Medulla oblongata (tissue), 1 donor: ENCODE measurements at regions not wholly inside any gene's neighbourhood (a gene's known extent, or its start where the extent isn't known, plus 50 kb on each side); places are given as distances from the start of the nearest gene placed in this dataset.

Experiments used
- DNase-seq: peaks from one replicate; pipeline ENCODE4 v3.0.0-alpha.2; 2015; ENCODE audit errors: extremely low spot score

DNA sequence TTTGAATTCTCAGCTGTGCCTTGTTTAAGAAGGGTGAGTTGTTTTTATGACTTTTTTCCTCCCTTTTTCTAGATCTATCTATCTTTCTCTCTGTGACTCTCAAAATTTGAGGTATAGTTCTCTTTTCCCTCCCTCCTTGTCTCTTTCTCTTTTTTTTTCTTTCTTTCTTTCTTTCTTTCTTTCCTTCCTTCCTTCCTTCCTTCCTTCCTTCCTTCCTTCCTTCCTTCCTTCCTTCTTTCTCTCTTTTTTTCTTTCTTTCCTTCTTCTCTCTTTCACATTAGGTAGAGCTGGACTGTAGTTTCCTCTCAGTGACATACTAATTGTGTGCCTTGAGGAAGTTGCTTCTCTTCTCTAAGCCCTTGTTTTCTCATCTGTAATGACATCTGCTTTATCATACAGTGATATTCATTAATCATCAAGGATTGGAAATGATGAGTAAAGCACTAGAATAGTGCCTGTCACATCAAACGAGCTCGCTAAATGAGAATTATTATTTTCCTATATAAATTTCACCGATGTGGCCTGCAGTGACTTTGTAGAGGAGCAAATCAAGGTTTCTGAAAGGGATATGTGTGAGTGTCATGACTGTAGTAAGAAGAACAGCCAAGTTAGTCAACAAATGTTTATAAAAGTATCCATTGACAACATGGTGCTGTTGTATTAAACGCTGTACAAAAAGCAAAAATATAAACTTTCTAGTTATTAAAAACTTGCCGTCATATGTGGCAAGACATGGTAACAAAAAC, 78.9 kb upstream of the SLC38A2 start:
- no peak for DNase-seq

- DNase-seq, result no peak
These were observed 77.7 kb upstream of the SLC38A2 start for GRCh38 chr12:46450279-46450748.

DNA sequence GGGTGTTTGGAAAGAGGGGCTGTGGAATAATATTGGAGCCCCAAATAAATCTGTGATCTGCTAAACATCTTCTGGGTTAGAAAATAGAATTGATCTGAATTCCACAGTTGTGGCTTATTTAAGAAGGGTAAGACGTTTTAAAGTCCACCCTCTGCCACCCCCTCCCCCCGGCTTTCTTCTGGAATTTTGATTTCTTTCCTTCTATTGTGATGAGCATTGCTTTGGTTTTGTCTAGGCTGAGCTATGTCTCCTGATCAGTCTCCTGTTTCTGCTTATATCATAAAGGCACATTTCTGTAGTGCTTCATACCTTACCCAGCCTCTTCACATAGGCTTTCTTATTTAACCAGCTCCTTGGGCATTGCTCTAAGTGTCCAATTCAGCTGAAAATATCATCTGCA, 77.3 kb upstream of the SLC38A2 start:
- DNase-seq, result no peak

GRCh38 chr12:46449316-46449715, 76.7 kb upstream of the SLC38A2 start:
- no peak for DNase-seq

- DNase-seq, result no peak
These were observed 74.1 kb upstream of the SLC38A2 start for GRCh38 chr12:46446645-46447044.

DNA sequence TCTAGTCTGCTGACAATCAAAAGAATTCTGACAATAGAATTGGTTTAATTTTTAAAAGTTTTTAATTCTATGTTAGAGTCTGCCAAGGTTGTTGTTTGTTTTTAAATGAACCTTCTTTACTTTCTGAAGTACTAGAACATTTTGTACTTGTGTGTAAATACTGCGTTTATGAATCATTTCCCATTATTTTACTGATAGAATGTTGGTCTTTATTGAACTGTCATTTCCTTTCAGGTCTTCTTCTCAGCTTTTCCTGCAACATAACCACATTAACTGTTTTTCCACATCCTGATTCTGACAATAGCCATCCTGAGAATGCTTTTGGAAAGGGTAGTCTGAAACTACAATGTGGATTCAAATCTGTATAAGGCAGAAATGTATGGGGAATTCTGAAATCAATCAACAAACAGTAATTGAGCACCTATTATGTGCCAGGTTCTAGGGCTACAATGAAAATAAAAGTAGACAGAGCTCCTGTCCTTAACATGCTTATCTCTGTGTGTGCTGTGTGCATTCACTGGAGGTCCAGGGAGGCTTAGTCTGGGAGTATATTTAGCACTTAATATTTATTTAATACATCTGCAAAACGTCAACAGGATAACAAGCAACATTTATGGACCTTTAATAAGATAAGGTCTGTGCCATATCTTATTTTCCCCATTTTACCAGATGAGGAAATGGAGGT, 73.1 kb upstream of the SLC38A2 start:
- no peak for DNase-seq

- DNase-seq, result no peak
These were observed 72.5 kb upstream of the SLC38A2 start for GRCh38 chr12:46445093-46445492.

DNA sequence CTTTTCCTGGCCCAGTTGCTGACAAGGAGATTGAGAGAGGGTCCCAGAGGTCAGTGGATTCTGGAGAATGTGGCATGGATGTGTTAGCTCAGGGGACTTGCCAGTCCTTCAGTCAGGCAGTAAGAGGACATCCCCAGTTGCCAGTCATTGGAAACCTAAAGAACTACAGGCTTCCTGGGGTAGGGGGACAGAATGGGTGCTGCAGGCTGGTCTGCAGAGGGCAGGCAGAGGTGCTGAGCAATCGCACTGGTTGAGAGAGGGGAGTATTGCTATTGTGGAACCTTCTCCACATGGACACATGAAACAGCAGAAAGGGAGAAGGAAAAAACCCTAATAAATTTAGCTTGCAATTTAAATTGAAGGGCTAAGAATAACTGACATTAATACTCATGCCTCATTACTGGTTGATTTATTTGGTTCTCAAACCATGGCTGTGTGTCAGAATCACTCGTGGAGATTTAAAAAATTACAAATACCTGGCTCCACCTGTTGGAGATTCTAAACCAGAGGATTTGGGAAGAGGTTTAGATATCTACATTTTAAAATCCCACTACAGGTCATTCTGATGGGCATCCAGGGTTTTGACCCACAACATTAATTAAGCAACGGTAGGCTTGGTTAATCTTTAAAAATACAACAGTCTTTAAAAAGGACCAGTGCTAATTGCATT, 71.2 kb upstream of the SLC38A2 start:
- DNase-seq, result no peak

DNA sequence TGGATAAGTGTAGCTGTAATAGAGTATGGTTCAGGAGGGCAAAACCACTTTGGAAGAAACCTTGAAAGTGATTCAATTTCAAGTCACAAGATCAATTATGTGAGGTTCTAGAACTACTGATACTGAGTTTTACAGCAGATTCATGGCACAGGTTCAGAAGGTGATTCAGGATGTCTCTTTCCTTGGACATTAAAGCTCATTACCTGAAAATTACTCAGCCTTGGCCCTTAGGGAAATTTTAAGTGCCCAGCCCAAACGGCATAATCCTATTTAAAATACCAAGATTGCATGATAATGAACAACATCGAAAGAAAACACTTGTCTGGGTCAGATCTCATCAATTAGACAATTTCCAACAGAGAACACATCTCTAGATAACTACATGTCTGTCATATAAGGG, 70.2 kb upstream of the SLC38A2 start:
- DNase-seq, result no peak

DNA sequence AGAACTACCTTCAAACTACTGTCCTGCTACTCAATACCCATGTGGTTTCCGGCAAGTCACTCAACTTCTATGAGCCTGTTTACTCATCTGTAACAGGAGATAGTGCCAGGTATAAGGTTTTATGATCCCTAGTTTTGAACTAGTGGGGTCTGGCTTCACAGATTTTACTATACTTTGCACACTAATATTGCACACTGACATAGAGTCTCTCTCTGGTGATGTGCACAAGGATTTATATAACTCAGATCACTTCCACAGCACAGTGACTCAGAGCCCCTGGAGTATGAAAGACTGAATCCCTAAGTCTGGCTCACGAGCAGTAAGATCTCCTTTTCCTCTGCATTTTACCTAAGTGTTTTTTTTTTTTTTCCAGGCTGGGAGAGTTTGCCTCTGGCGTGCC, 69.7 kb upstream of the SLC38A2 start:
- DNase-seq, result no peak

- no peak for DNase-seq
These were observed 67.4 kb upstream of the SLC38A2 start for GRCh38 chr12:46439793-46440511.

DNA sequence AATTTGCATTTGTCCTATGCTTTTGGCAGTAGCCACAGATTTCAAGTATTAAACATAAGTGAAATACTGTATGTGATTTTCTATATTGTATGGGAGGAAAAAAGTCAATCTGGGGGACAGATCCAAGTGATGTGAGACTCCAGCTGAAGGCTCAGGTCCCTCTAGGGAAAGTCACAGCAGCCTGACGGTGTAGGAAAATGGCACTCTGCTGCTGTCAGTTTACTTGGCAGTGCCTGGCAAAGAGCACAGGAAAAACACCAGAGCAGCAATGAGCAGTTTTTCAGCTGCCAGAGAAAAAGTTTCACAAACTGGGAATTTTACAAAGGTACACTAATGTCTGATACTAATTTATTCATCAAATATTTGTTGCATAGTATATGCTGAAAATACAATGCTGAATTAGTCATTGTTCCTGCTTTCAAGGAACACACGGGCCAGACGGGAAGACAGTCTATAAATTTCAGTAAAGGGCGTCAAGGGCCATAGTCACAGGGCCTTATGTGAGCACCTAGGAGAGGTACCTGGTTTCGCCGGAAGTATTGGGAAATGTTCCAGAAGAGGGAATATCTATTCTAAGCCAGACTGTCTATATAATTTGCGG, 66.2 kb upstream of the SLC38A2 start:
- DNase-seq, result no peak

DNA sequence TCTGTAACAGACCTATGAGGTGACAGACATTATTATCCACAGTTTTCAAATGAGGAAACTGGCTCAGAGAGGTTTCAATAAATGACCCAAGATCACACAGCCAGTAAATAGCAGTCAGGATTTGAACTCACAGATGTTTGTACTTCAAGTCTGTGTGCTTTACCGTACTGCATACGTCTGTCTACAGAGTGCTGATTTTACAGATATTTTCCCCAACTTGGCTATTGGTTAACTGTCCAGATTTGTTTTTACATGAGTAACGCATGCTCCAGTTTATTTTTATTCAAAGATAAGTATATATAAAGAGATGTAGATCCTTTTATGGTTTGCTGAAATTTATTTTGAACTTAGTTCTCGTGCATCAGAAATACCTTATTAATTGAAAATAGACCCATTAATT, 65.7 kb upstream of the SLC38A2 start:
- DNase-seq, result no peak

DNA sequence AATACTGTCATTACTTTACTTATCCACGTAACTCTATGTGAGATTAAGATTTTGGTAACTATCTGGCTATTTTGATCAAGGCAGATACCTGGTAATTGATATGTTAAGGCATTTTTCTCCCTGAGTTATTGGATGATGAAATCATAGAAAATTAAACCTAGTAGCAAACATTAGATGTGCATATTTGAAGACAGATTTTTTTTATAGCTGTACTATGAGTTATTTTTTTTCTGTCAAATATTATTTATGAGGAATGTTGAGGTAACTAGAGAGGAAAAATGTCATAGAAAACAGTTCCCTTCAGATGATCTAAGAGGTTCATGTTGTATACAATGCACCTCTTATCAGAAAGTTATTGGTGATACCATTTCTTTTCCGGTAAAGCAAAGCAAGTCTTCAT, 64.9 kb upstream of the SLC38A2 start:
- DNase-seq, result no peak

DNA sequence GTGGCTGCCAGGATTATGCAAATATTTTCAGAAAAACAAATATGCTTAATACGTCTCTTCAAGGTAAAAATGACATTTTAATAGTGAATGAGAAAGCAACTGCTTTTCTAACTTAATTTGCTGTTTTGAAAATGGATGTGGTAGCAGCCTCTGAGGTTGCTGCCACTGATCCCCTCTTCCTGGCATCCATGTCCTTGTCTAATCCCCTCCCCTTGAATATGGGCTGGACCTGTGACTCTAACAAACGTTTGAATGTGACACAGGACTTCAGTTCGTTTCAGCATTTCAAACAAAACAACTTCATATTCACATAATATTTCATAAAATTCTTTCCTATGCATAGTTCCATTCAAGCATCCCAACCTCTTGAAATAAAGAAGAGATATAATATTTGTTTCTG, 64.2 kb upstream of the SLC38A2 start:
- DNase-seq, result no peak

- no peak for DNase-seq
These were observed 63.1 kb upstream of the SLC38A2 start for GRCh38 chr12:46435625-46436024.

GRCh38 chr12:46435029-46435428, 62.5 kb upstream of the SLC38A2 start:
- no peak for DNase-seq

DNA sequence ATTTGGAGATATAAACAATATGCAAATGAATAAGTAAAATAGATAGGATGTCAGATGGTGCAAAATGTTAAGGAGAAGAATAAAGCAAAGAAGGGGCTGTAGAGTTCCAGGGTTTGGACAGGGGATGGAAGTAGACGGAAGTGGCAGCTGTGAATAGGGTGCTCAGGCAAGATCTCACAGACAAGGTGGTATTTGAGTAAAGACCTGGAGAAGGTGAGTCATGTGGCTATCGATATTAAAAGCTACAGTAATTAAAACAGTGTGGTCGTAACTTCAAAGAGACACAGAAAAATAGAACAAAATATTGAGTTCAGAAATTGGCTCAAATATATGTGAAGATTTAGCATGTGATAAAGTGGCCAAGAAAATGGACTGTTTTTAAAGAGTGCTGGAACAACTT, 61.3 kb upstream of the SLC38A2 start:
- no peak for DNase-seq

DNA sequence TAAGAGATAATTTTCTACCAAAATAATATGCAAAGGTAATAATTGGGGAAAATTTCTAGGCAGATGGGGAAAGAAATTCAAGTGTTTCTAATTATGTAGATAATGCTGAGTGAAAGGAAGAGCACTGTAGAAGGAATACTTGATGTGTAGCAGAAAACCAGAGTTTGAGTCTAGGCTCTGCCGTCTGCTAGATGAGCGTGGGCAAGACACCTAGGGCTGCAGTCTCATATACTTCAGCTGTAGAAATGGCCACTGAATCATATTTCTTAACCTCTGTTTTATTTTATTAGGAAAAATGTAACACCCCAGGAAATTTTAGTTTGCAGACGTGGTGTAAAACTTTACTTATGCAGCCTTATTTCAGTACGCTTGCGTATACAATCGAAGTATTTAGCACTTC, 59.8 kb upstream of the SLC38A2 start:
- DNase-seq, result no peak

GRCh38 chr12:46430340-46430948, 57.9 kb upstream of the SLC38A2 start:
- no peak for DNase-seq
